WTC11 (cell line): ENCODE measurements at regions not wholly inside any gene's neighbourhood (a gene's known extent, or its start where the extent isn't known, plus 50 kb on each side); places are given as distances from the start of the nearest gene placed in this dataset.

Source experiments
- ATAC-seq: fragments of 200-7000 bp; cut with Tn5 transposase; 2 replicates; pipeline ENCODE4 v1.10.0; 2021; ENCODE audit warnings: mild to moderate bottlenecking, moderate library complexity
- CTCF ChIA-PET: fragments of 300-600 bp; sonication (Branson Sonifier 250); formaldehyde crosslinking; loops from one replicate; lab custom pipeline; 2021; ENCODE audit warnings: antibody characterized with exemption; lab: Charles Lee
- POLR2A ChIA-PET: fragments of 350-600 bp; sonication (Branson Sonifier 250); formaldehyde crosslinking; loops from one replicate; lab custom pipeline; 2021; ENCODE audit warnings: antibody characterized with exemption; lab: Charles Lee
- DNase-seq: peaks from one replicate; pipeline ENCODE4 v3.0.0; 2021; ENCODE audit warnings: low spot score
- H3K27ac Mint-ChIP-seq: 2 replicates; pipeline ENCODE4 v1.8.0; 2021; ENCODE audit warnings: mixed read lengths
- H3K27me3 Mint-ChIP-seq: 2 replicates; pipeline ENCODE4 v1.8.0; 2021; ENCODE audit warnings: low read depth, mild to moderate bottlenecking, moderate library complexity, mixed read lengths
- H3K36me3 Mint-ChIP-seq: 2 replicates; pipeline ENCODE4 v1.8.0; 2021; ENCODE audit warnings: mixed read lengths
- H3K4me1 Mint-ChIP-seq: 2 replicates; pipeline ENCODE4 v1.8.0; 2022; ENCODE audit warnings: mixed read lengths
- H3K4me3 Mint-ChIP-seq: 2 replicates; pipeline ENCODE4 v1.8.0; 2021; ENCODE audit warnings: mild to moderate bottlenecking, moderate library complexity, mixed read lengths
- H3K9me3 Mint-ChIP-seq: 2 replicates; pipeline ENCODE4 v1.8.0; 2021; ENCODE audit warnings: mixed read lengths
- ATF6 ChIP-seq: sonication (generic); formaldehyde crosslinking; IDR thresholded peaks from 2 replicates; pipeline ENCODE4 v1.8.1; 2023; ENCODE audit warnings: mild to moderate bottlenecking, missing genetic modification reagents
- CBFB ChIP-seq: sonication (generic); formaldehyde crosslinking; IDR thresholded peaks from 2 replicates; pipeline ENCODE4 v1.8.1; 2022; ENCODE audit warnings: mild to moderate bottlenecking, low read depth, missing genetic modification reagents
- E2F1 ChIP-seq: sonication (generic); formaldehyde crosslinking; IDR thresholded peaks from 2 replicates; pipeline ENCODE4 v1.8.0; 2022; ENCODE audit warnings: mild to moderate bottlenecking, missing genetic modification reagents
- E2F4 ChIP-seq: sonication (generic); formaldehyde crosslinking; IDR thresholded peaks from 2 replicates; pipeline ENCODE4 v1.8.1; 2022; ENCODE audit warnings: low read depth, mild to moderate bottlenecking, moderate library complexity, missing genetic modification reagents, borderline replicate concordance
- ELF4 ChIP-seq: sonication (generic); formaldehyde crosslinking; IDR thresholded peaks from 2 replicates; pipeline ENCODE4 v1.8.1; 2022; ENCODE audit warnings: low read depth, mild to moderate bottlenecking, moderate library complexity, missing genetic modification reagents
- GRHL2 ChIP-seq: fragments of 250-450 bp; sonication (Bioruptor Pico); IDR thresholded peaks from 2 replicates; pipeline ENCODE4 v1.8.0; 2022; ENCODE audit warnings: mild to moderate bottlenecking, moderate library complexity; ENCODE audit not compliant: insufficient replicate concordance, severe bottlenecking
- GTF2I ChIP-seq: fragments of 250-450 bp; sonication (Bioruptor Pico); conservative IDR thresholded peaks from 2 replicates; pipeline ENCODE4 v1.4.0; 2021; ENCODE audit warnings: mild to moderate bottlenecking
- HMGA2 ChIP-seq: fragments of 250-450 bp; sonication (Bioruptor Pico); IDR thresholded peaks from 2 replicates; pipeline ENCODE4 v1.4.0; 2021; ENCODE audit warnings: mild to moderate bottlenecking, moderate library complexity
- JAZF1 ChIP-seq: fragments of 250-450 bp; sonication (Bioruptor Pico); IDR thresholded peaks from 2 replicates; pipeline ENCODE4 v1.9.0; 2021; ENCODE audit warnings: moderate library complexity, mild to moderate bottlenecking, inconsistent platforms
- MXD4 ChIP-seq: fragments of 250-450 bp; sonication (Bioruptor Pico); IDR thresholded peaks from 2 replicates; pipeline ENCODE4 v1.8.0; 2021; ENCODE audit warnings: mild to moderate bottlenecking, moderate library complexity, borderline replicate concordance
- NFE2L1 ChIP-seq: sonication (generic); formaldehyde crosslinking; IDR thresholded peaks from 2 replicates; pipeline ENCODE4 v1.8.1; 2023; ENCODE audit warnings: missing genetic modification reagents
- NR3C1 ChIP-seq: sonication (generic); formaldehyde crosslinking; conservative IDR thresholded peaks from 2 replicates; pipeline ENCODE4 v1.8.1; 2023; ENCODE audit warnings: low read depth, mild to moderate bottlenecking, missing genetic modification reagents
- RELA ChIP-seq: sonication (generic); formaldehyde crosslinking; IDR thresholded peaks from 2 replicates; pipeline ENCODE4 v1.8.1; 2022; ENCODE audit warnings: missing genetic modification reagents, mild to moderate bottlenecking, borderline replicate concordance
- TCF7 ChIP-seq: sonication (generic); formaldehyde crosslinking; IDR thresholded peaks from 2 replicates; pipeline ENCODE4 v1.8.0; 2022; ENCODE audit warnings: mild to moderate bottlenecking, low read depth, missing genetic modification reagents, moderate library complexity
- TEAD4 ChIP-seq: sonication (generic); formaldehyde crosslinking; IDR thresholded peaks from 2 replicates; pipeline ENCODE4 v1.8.0; 2022; ENCODE audit warnings: mild to moderate bottlenecking, missing genetic modification reagents
- USF2 ChIP-seq: sonication (generic); formaldehyde crosslinking; IDR thresholded peaks from 2 replicates; pipeline ENCODE4 v1.8.1; 2023; ENCODE audit warnings: mild to moderate bottlenecking, missing genetic modification reagents, moderate library complexity
- ZNF317 ChIP-seq: sonication (generic); formaldehyde crosslinking; IDR thresholded peaks from 2 replicates; pipeline ENCODE4 v1.8.1; 2023; ENCODE audit warnings: low read depth, mild to moderate bottlenecking, moderate library complexity, missing genetic modification reagents, borderline replicate concordance
- ZNF425 ChIP-seq: fragments of 250-450 bp; sonication (Bioruptor Pico); conservative IDR thresholded peaks from 2 replicates; pipeline ENCODE4 v1.9.0; 2021; ENCODE audit warnings: mild to moderate bottlenecking
- ZSCAN18 ChIP-seq: fragments of 250-450 bp; sonication (Bioruptor Pico); IDR thresholded peaks from 2 replicates; pipeline ENCODE4 v2.1.2; 2022; ENCODE audit warnings: mild to moderate bottlenecking, moderate library complexity

- TF ChIP-seq TCF7 (CRISPR knock-in tag) = no peak
Observed at GRCh38 chr7:93704217-93704616, 129.7 kb upstream of the CALCR start (continued).

- Mint-ChIP-seq H3K27ac (no peak overlapping the region), H3K36me3 (no peaks in the 10 kb centered on the region), H3K9me3 (no peaks in the 10 kb centered on the region), H3K4me1 (peaks cover 4% of the 10 kb centered on the region; the same call in 1 of the 2 replicates), H3K4me3 (no peak overlapping the region), H3K27me3 (no peaks in the 10 kb centered on the region)
- no peak for DNase-seq
- ChIA-PET CTCF (no interaction called here), POLR2A (no interaction called here)
- ATAC-seq = no peak
- TF ChIP-seq TEAD4 (CRISPR knock-in tag) (no peak), NR3C1 (no peak), JAZF1 (no peak), ZSCAN18 (no peak), MXD4 (no peak), RELA (CRISPR knock-in tag) (no peak), GTF2I (CRISPR knock-in tag) (no peak), ZNF425 (no peak), ELF4 (CRISPR knock-in tag) (no peak), E2F1 (CRISPR knock-in tag) (no peak), HMGA2 (CRISPR knock-in tag) (no peak), NFE2L1 (CRISPR knock-in tag) (no peak), E2F4 (no peak), CBFB (CRISPR knock-in tag) (no peak), USF2 (CRISPR knock-in tag) (no peak)
Observed at GRCh38 chr7:93697901-93698300, 123.4 kb upstream of the CALCR start.

- Mint-ChIP-seq H3K4me1 (peaks cover 12% of the 10 kb centered on the region), H3K36me3 (no peaks in the 10 kb centered on the region), H3K4me3 (no peak overlapping the region), H3K27me3 (no peaks in the 10 kb centered on the region), H3K9me3 (no peaks in the 10 kb centered on the region), H3K27ac (no peak overlapping the region)
- DNase-seq = no peak
- CTCF ChIA-PET = interaction anchor here (0.8 kb wide), 1 partner anchor 47 kb away, joined by 3 read pairs; no protein-coding TSS in a partner anchor
- TF ChIP-seq ATF6 (CRISPR knock-in tag) (no peak), E2F4 (no peak), GRHL2 (CRISPR knock-in tag) (no peak), ZNF317 (no peak)
- ATAC-seq = no peak
- POLR2A ChIA-PET = no interaction called here
Observed at GRCh38 chr7:93693796-93694195, 119.3 kb upstream of the CALCR start.
